CD8-positive, alpha-beta memory T cell (primary cell): ENCODE measurements at regions not wholly inside any gene's neighbourhood (a gene's known extent, or its start where the extent isn't known, plus 50 kb on each side); places are given as distances from the start of the nearest gene placed in this dataset.

Experiments used
- CTCF ChIA-PET: fragments of 350-600 bp; sonication (Branson Sonifier 250); formaldehyde crosslinking; loops from one replicate; lab custom pipeline; 2021; ENCODE audit warnings: antibody characterized with exemption; lab: Charles Lee
- POLR2A ChIA-PET: fragments of 350-600 bp; sonication (Branson Sonifier 250); formaldehyde crosslinking; loops from one replicate; lab custom pipeline; 2021; ENCODE audit warnings: antibody characterized with exemption; lab: Charles Lee
- DNase-seq, 5 donors: peaks; one replicate each; pipeline versions ENCODE4 v3.0.0 to v3.0.0-alpha.2; 2020 to 2022; ENCODE audit warnings: mixed read lengths in 1 of 5
- H3K27ac ChIP-seq: one replicate; pipeline ENCODE4 v1.7.0; 2013; ENCODE audit warnings: low read depth, mild to moderate bottlenecking, low read length, moderate library complexity
- H3K27me3 ChIP-seq: 2 replicates; pipeline ENCODE4 v1.7.0; 2013; ENCODE audit warnings: low read length, mild to moderate bottlenecking; ENCODE audit not compliant: insufficient read depth, poor library complexity, severe bottlenecking
- H3K36me3 ChIP-seq: 2 replicates; pipeline ENCODE4 v1.7.0; 2013; ENCODE audit warnings: mild to moderate bottlenecking, low read length, moderate library complexity; ENCODE audit not compliant: insufficient read depth
- H3K4me1 ChIP-seq: 2 replicates; pipeline ENCODE4 v1.7.0; 2013; ENCODE audit warnings: mild to moderate bottlenecking, low read length, moderate library complexity; ENCODE audit not compliant: insufficient read depth
- H3K4me3 ChIP-seq: 2 replicates; pipeline ENCODE4 v1.7.0; 2013; ENCODE audit warnings: mild to moderate bottlenecking, low read length
- H3K9me3 ChIP-seq: 2 replicates; pipeline ENCODE4 v1.7.0; 2013; ENCODE audit warnings: mild to moderate bottlenecking, low read length
- H3K27ac Mint-ChIP-seq, 8 donors: one replicate each; pipeline ENCODE4 v1.8.0; 2020 to 2021; ENCODE audit warnings: mixed read lengths in 8 of 8, mild to moderate bottlenecking in 6 of 8, inconsistent platforms in 3 of 8, moderate library complexity in 3 of 8
- H3K27me3 Mint-ChIP-seq, 2 donors: one replicate each; pipeline ENCODE4 v1.8.0; 2020 to 2021; ENCODE audit warnings: mixed read lengths in 2 of 2, mild to moderate bottlenecking in 1 of 2, moderate library complexity in 1 of 2
- H3K36me3 Mint-ChIP-seq, 3 donors: one replicate each; pipeline ENCODE4 v1.8.0; 2020 to 2021; ENCODE audit warnings: mixed read lengths in 3 of 3, inconsistent platforms in 1 of 3, mild to moderate bottlenecking in 1 of 3
- H3K4me1 Mint-ChIP-seq, 3 donors: one replicate each; pipeline ENCODE4 v1.8.0; 2020 to 2021; ENCODE audit warnings: mixed read lengths in 3 of 3, inconsistent platforms in 1 of 3, mild to moderate bottlenecking in 1 of 3
- H3K4me3 Mint-ChIP-seq, 7 donors: one replicate each; pipeline ENCODE4 v1.8.0; 2020 to 2021; ENCODE audit warnings: mixed read lengths in 7 of 7, mild to moderate bottlenecking in 6 of 7, moderate library complexity in 4 of 7, inconsistent platforms in 2 of 7
- H3K9me3 Mint-ChIP-seq, 5 donors: one replicate each; pipeline ENCODE4 v1.8.0; 2020 to 2022; ENCODE audit warnings: mixed read lengths in 5 of 5, mild to moderate bottlenecking in 3 of 5, moderate library complexity in 2 of 5, inconsistent platforms in 1 of 5

DNA sequence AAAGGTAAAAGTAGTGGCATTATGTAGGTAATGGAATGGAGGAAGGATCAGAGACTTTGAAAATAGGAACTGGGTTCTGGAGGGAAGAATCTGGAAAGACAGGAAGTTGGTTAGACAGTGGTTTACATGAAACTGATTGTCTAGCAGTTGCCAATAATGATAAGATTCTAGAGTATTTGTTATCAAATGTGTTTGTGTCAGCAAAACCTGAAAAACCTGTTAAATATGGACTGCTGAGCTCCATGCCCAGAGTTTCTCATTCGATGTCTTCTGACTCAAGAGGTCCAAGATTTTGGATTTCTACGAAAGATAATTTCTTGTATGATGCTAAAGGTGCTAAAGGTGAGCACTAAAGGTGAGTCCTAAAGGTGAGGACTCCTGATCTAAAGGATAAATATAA, 515.0 kb upstream of the TUSC1 start:
- CTCF ChIA-PET, result no interaction called here
- no peaks in the 10 kb centered on the region for H3K36me3 ChIP-seq
- H3K27ac ChIP-seq, result no peak overlapping the region
- H3K27me3 Mint-ChIP-seq, result no peaks in the 10 kb centered on the region
- no peak overlapping the region for H3K4me3 ChIP-seq
- peaks cover 0 to 1% (median 0%) of the 10 kb centered on the region in 3 donors for H3K36me3 Mint-ChIP-seq
- H3K27me3 ChIP-seq, result no peaks in the 10 kb centered on the region
- no peaks in the 10 kb centered on the region for H3K4me1 ChIP-seq
- H3K4me1 Mint-ChIP-seq, result no peaks in the 10 kb centered on the region
- DNase-seq, result no peak
- peaks cover 11 to 35% (median 15%) of the 10 kb centered on the region in 5 donors for H3K9me3 Mint-ChIP-seq
- H3K27ac Mint-ChIP-seq, result no peak overlapping the region
- peaks cover 5% of the 10 kb centered on the region for H3K9me3 ChIP-seq
- no peak overlapping the region for H3K4me3 Mint-ChIP-seq
- POLR2A ChIA-PET, result no interaction called here

DNA sequence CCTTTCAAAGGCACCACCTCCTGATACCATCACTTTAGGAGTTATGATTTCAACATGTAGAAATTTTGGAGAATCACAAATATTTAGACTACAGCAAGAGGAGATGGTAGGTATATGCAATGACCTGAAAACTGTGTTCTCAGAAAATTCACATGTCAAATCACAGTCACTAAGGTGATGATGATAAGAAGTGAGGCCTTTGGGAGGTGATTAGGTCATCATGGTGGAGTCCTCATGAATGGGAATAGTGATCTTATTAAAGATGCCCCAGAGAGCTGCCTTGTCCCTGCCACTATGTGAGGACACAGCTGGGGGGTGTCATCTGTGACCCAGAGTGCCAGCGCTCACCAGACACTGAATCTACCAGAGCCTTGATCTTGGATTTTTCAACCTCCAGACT, 513.5 kb upstream of the TUSC1 start:
- no peak overlapping the region for H3K27ac ChIP-seq
- Mint-ChIP-seq H3K36me3 (peaks cover 0 to 1% (median 0%) of the 10 kb centered on the region in 3 donors), H3K9me3 (peaks cover 12 to 44% (median 17%) of the 10 kb centered on the region in 5 donors), H3K4me1 (no peaks in the 10 kb centered on the region), H3K27me3 (no peaks in the 10 kb centered on the region), H3K27ac (no peak overlapping the region), H3K4me3 (no peak overlapping the region)
- H3K36me3 ChIP-seq, result no peaks in the 10 kb centered on the region
- no peak for DNase-seq
- peaks cover 5% of the 10 kb centered on the region for H3K9me3 ChIP-seq
- H3K27me3 ChIP-seq, result no peaks in the 10 kb centered on the region
- POLR2A ChIA-PET, result no interaction called here
- CTCF ChIA-PET, result no interaction called here
- H3K4me1 ChIP-seq, result no peaks in the 10 kb centered on the region
- H3K4me3 ChIP-seq, result no peak overlapping the region

DNA sequence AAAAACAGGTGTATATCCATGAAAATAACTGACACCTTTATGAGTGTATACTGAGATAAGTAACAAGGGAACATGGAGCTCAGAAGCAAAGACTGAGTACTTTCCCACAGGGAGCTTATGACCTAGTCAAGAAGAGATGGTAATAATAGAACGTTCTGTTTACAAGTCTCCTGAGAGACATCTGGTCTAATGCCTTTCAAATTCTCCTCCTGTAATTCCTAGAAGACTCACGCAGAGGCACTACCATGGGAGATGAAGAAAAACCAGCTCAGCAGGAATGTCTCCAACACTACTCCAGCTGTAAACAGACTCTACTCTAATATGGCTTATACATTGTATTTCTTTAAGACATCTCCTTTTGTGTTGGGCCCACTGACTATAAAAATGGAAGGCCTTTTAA, 503.6 kb upstream of the TUSC1 start:
- Mint-ChIP-seq H3K4me3 (no peak overlapping the region), H3K27me3 (no peaks in the 10 kb centered on the region), H3K27ac (no peak overlapping the region), H3K9me3 (peaks cover 13 to 28% (median 15%) of the 10 kb centered on the region in 5 donors), H3K4me1 (no peaks in the 10 kb centered on the region), H3K36me3 (no peaks in the 10 kb centered on the region)
- no peak for DNase-seq
- no peaks in the 10 kb centered on the region for H3K4me1 ChIP-seq
- no peaks in the 10 kb centered on the region for H3K9me3 ChIP-seq
- no peaks in the 10 kb centered on the region for H3K27me3 ChIP-seq
- POLR2A ChIA-PET, result no interaction called here
- H3K4me3 ChIP-seq, result no peak overlapping the region
- no peaks in the 10 kb centered on the region for H3K36me3 ChIP-seq
- CTCF ChIA-PET, result no interaction called here
- no peak overlapping the region for H3K27ac ChIP-seq

DNA sequence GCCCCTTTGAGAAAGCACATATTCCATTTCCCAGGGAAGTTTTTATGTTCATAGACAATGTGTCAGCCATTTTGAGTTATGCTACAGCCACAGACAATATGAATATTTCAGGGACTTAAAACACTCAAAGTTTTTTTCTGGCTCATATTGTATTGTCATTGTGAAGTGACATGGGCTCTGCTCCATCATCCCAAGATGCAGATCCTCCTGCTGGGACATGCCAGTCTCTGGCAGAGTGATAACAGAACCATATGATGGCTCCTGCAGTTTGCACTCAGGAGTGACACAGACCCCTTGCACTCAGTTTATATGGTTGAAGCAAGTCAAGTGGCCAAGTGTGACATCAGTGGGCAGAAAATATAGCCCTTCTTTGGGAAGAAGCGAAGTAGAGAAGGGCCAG, 498.4 kb upstream of the TUSC1 start:
- no peaks in the 10 kb centered on the region for H3K4me1 ChIP-seq
- H3K36me3 ChIP-seq, result no peaks in the 10 kb centered on the region
- POLR2A ChIA-PET, result no interaction called here
- Mint-ChIP-seq H3K27me3 (no peaks in the 10 kb centered on the region), H3K27ac (no peak overlapping the region), H3K4me1 (no peaks in the 10 kb centered on the region), H3K4me3 (no peak overlapping the region), H3K36me3 (no peaks in the 10 kb centered on the region), H3K9me3 (peaks cover 9 to 35% (median 13%) of the 10 kb centered on the region in 5 donors)
- H3K27me3 ChIP-seq, result no peaks in the 10 kb centered on the region
- peaks cover under 1% of the 10 kb centered on the region for H3K9me3 ChIP-seq
- H3K4me3 ChIP-seq, result no peak overlapping the region
- CTCF ChIA-PET, result no interaction called here
- DNase-seq, result no peak
- no peak overlapping the region for H3K27ac ChIP-seq

DNA sequence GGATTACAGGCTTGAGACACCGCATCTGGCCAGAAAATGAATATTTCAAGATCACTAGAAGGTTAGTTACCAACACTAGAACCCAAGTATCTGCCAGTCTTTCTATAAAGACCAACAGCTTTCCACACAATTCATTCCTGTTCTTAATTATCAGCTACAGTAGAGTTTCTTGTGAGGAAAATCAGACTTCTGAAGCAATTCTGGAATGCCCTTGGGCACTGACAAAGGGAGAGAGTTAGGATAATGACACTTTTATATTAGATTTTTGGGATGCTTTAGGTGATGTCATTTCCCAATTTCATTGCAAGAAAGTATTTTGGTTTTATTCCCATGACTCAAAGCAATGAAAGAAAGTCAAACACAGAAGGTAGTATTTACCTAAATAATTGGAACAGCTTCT, 497.0 kb upstream of the TUSC1 start:
- Mint-ChIP-seq H3K27ac (no peak overlapping the region), H3K9me3 (peaks cover 9 to 28% (median 13%) of the 10 kb centered on the region in 5 donors), H3K36me3 (no peaks in the 10 kb centered on the region), H3K4me1 (no peaks in the 10 kb centered on the region), H3K27me3 (no peaks in the 10 kb centered on the region), H3K4me3 (no peak overlapping the region)
- Histone ChIP-seq H3K9me3 (peaks cover 5% of the 10 kb centered on the region), H3K4me3 (no peak overlapping the region), H3K27me3 (no peaks in the 10 kb centered on the region), H3K27ac (no peak overlapping the region), H3K4me1 (no peaks in the 10 kb centered on the region), H3K36me3 (no peaks in the 10 kb centered on the region)
- ChIA-PET POLR2A (no interaction called here), CTCF (no interaction called here)
- DNase-seq, result no peak

DNA sequence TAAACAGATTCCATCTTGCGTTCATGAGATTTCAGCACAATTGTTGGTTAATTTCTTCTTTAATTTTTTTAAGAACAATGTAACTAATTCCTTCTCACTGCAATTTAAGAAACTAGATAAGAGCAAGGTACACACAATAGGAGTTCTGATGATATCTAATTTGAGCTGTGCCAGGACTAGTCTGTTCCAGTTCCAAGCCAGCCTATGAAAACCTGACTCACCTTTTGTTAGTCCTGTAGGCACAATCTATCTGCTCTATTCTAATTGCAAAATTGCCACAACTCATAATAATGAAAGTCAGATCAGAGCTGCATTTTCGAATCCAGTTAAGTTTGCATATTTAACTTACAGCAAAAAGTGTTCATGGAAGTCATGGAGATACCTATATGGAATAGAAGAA, 494.1 kb upstream of the TUSC1 start:
- no peaks in the 10 kb centered on the region for H3K27me3 Mint-ChIP-seq
- Histone ChIP-seq H3K4me1 (no peaks in the 10 kb centered on the region), H3K27me3 (no peaks in the 10 kb centered on the region), H3K9me3 (peaks cover 5% of the 10 kb centered on the region), H3K36me3 (no peaks in the 10 kb centered on the region), H3K4me3 (no peak overlapping the region), H3K27ac (no peak overlapping the region)
- H3K27ac Mint-ChIP-seq, result no peak overlapping the region
- no peaks in the 10 kb centered on the region for H3K36me3 Mint-ChIP-seq
- H3K4me1 Mint-ChIP-seq, result no peaks in the 10 kb centered on the region
- peaks cover 7 to 27% (median 8%) of the 10 kb centered on the region in 5 donors for H3K9me3 Mint-ChIP-seq
- H3K4me3 Mint-ChIP-seq, result no peak overlapping the region
- CTCF ChIA-PET, result no interaction called here
- POLR2A ChIA-PET, result no interaction called here
- DNase-seq, result no peak

DNA sequence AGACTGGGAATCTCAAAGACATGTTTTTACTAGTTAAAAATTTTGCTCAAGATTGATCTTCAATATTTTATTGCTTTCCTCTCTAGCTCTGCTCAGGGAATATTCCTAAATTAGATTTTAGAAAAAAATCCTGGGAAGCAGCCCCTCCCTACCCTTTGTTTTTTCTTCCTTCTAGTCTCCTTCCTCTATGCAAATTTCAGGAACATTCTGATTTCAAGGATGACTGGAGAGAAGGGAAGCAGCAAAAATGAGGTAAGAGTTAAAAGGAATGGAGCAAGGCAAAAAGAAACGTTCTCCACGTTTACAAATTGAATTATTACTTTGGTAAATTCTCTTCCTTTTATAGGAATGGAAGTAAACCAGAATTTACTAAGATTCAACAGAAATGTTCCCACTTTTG, 493.4 kb upstream of the TUSC1 start:
- no peaks in the 10 kb centered on the region for H3K36me3 ChIP-seq
- H3K27me3 ChIP-seq, result no peaks in the 10 kb centered on the region
- Mint-ChIP-seq H3K36me3 (no peaks in the 10 kb centered on the region), H3K27ac (no peak overlapping the region), H3K9me3 (peaks cover 6 to 30% (median 7%) of the 10 kb centered on the region in 5 donors), H3K4me3 (no peak overlapping the region), H3K27me3 (no peaks in the 10 kb centered on the region), H3K4me1 (no peaks in the 10 kb centered on the region)
- H3K27ac ChIP-seq, result no peak overlapping the region
- no peaks in the 10 kb centered on the region for H3K4me1 ChIP-seq
- CTCF ChIA-PET, result no interaction called here
- DNase-seq, result no peak
- POLR2A ChIA-PET, result no interaction called here
- H3K4me3 ChIP-seq, result no peak overlapping the region
- peaks cover 5% of the 10 kb centered on the region for H3K9me3 ChIP-seq

DNA sequence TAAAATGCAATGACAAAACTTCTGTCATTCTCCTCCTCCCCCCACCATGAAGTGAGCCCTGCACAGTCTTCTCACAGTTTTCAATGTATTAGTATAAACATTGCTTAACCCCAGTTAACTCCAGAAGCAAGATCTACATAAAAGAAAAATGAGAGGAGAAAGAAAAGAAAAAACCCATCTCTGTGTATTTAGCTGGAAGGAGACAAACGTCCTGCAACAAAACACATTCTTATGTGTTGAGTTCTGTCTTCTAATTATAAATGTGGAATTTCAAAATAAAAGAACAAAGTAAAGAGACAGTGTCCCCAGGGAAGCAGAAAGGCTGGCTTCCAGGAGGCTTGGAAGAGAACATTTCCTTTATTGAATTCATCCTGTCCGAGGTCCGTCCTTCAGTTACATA, 491.9 kb upstream of the TUSC1 start:
- H3K36me3 Mint-ChIP-seq, result no peaks in the 10 kb centered on the region
- H3K27ac Mint-ChIP-seq, result no peak overlapping the region
- H3K27me3 Mint-ChIP-seq, result no peaks in the 10 kb centered on the region
- POLR2A ChIA-PET, result no interaction called here
- Histone ChIP-seq H3K4me1 (no peaks in the 10 kb centered on the region), H3K27ac (no peak overlapping the region), H3K36me3 (no peaks in the 10 kb centered on the region), H3K4me3 (no peak overlapping the region), H3K27me3 (no peaks in the 10 kb centered on the region), H3K9me3 (peaks cover 5% of the 10 kb centered on the region)
- H3K4me1 Mint-ChIP-seq, result no peaks in the 10 kb centered on the region
- H3K9me3 Mint-ChIP-seq, result peaks cover 6 to 36% (median 9%) of the 10 kb centered on the region in 5 donors
- no peak for DNase-seq
- CTCF ChIA-PET, result no interaction called here
- no peak overlapping the region for H3K4me3 Mint-ChIP-seq

DNA sequence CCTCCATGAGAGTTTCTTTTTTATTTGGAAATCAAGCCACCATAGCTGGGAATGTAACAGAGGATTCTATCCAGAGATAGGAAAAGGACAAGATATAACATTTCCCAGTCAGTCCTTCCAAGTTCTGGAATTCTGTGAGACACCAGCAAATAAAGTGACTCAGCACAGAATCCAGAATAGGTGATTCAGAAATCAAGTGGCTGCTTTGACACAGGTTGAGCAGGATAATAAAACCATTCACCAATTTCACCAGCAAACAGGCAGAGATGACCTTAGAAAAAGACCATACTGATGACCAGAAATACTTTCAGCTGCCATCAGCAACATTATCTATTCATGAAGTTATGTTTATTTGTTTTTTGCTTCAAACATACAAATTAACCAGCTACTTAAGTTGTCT, 491.5 kb upstream of the TUSC1 start:
- Mint-ChIP-seq H3K36me3 (no peaks in the 10 kb centered on the region), H3K9me3 (peaks cover 3 to 36% (median 12%) of the 10 kb centered on the region in 5 donors), H3K27me3 (no peaks in the 10 kb centered on the region), H3K4me3 (no peak overlapping the region), H3K27ac (no peak overlapping the region), H3K4me1 (no peaks in the 10 kb centered on the region)
- Histone ChIP-seq H3K27ac (no peak overlapping the region), H3K4me3 (no peak overlapping the region), H3K4me1 (no peaks in the 10 kb centered on the region), H3K36me3 (no peaks in the 10 kb centered on the region), H3K27me3 (no peaks in the 10 kb centered on the region), H3K9me3 (peaks cover 5% of the 10 kb centered on the region)
- CTCF ChIA-PET, result no interaction called here
- DNase-seq, result no peak
- POLR2A ChIA-PET, result no interaction called here
